HG03103 (cell line): ENCODE measurements at regions not wholly inside any gene's neighbourhood (a gene's known extent, or its start where the extent isn't known, plus 50 kb on each side); places are given as distances from the start of the nearest gene placed in this dataset.

Experiments
- ATAC-seq: cut with Tn5 transposase; IDR thresholded peaks from one replicate; pipeline ENCODE4 v1.9.1; 2021; ENCODE audit warnings: low read depth; ENCODE audit not compliant: unreplicated experiment

DNA sequence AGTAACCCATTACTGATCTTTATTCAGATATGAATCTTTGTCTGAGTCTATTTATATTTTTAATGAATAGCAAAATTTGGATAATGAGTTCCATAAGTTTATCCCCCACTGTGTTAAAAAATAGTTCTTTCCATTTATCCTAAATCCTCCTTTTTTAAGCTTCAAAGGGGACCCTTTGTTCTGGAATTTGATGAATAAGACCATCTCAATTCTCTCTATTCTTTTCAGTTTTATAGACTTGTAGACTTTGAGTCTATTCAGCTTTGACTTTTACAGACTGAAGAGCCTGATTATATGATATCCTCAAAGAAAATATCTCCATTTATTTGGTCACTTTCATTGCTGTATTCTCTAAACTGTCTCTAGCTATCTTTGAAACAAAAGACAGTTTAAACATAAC is 2146.1 kb upstream of the CELF4 start:
- ATAC-seq: no peak

- ATAC-seq: no peak
Measured at GRCh38 chr18:39705362-39705761, 2139.8 kb upstream of the CELF4 start.

DNA sequence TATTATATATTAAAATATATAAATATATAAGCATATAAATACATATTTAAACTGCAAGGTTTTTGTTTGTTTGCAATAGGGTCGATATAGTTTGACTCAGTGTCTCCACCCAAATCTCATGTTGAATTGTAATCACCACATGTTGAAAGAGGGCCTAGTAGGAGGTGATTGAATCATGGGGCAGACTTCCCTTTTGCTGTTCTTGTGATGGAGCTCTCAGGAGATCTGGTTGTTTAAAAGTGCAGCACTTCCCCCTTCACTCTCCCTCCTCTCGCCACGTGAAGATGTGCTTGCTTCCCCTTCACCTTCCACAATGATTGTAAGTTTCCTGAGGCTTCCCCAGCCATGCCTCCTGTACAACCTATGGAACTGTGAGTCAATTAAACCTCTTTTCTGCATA is 2137.3 kb upstream of the CELF4 start:
- ATAC-seq: no peak

GRCh38 chr18:39701839-39702238 is 2136.2 kb upstream of the CELF4 start:
- no peak for ATAC-seq

GRCh38 chr18:39701055-39701783 is 2135.6 kb upstream of the CELF4 start:
- no peak for ATAC-seq

DNA sequence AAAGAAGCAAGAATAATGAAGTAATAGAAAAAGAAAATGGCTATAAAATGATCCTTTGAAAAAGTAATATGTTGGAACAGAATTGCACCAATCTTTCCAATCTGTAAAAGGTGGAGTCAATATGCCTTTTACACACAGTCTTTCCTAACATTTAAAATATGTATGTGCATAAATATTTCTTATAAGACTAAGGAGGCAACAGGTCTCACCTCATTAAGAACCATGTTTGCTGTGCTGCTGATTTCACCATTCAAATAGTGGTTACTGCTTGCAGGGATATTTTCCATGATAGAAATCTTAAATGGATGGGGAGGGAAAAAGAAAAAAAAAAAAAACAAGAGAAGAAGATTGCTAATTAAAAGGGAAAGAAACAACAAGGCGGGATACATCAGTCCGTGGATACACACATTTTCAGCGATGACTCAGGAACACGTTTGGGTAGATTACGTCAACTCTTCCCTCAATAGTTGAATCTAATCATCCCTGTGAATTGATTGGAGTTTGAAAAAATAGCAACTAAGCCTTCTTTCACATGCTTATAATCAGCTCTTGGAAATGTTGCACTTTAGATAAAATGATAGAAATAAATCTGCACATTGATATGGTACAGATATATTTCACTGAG is 2133.9 kb upstream of the CELF4 start:
- ATAC-seq: no peak

- no peak for ATAC-seq
Measured at GRCh38 chr18:39698436-39698835, 2132.8 kb upstream of the CELF4 start.

GRCh38 chr18:39693359-39693758 is 2127.8 kb upstream of the CELF4 start:
- no peak for ATAC-seq

- no peak for ATAC-seq
Measured at GRCh38 chr18:39692367-39693015, 2126.9 kb upstream of the CELF4 start.

GRCh38 chr18:39685303-39685902 is 2119.8 kb upstream of the CELF4 start:
- ATAC-seq: no peak

GRCh38 chr18:39681061-39681460 is 2115.5 kb upstream of the CELF4 start:
- ATAC-seq: no peak

DNA sequence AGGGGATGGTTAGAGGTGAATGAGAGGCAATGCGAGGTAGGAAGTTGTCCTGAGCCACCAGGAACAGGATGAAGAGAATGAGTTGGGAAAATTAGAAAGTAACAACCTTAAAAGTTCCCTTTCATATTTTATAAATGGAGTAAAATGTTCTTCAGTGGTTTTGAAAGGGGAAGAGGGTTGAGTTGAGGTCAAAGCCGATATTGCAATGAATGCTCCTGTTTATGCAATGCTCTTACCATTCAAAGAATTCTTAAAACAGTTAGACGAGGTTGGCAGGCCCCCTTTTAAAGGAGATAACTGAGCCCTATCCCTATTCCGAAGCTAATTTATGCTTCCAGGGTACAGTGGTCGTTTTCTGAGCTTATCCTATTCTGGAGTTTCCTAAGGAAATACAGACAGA is 2110.3 kb upstream of the CELF4 start:
- no peak for ATAC-seq

DNA sequence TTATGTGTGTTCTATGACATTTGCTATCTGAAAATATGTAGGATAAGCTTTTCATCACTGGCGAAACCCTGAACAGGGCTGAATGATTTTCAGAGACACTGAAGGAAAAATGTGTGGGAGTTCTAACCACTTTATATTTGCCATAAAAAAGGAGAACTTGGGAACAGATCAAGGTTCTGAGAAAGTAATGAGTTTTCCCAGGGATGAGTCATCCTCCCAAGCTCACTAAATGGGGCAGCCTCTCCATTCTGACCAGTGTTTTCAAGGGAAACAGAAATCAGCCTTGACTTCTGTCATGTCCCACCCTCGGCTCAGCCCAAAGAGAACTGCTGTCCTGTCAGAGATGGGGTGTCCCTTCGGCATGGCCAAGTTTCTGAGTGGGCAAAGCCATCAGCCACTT is 2109.8 kb upstream of the CELF4 start:
- no peak for ATAC-seq

DNA sequence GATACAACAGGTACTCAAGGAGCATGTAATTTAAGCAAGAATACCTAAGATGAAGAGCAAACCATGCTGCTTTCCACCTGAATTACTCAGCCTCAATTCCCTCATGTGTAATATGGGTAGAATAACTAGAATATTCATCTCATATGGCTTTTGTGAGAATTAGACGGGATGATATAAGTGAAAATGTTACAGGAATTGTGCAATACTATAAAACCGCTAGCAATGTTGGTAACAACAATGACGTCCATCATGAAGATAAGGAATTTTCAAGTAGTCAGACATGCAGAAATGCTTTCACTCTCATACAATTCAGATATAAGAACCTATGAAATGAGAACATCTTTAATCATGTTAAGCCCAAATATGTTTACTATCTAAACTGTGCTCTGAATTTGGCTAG is 2106.6 kb upstream of the CELF4 start:
- ATAC-seq: no peak

DNA sequence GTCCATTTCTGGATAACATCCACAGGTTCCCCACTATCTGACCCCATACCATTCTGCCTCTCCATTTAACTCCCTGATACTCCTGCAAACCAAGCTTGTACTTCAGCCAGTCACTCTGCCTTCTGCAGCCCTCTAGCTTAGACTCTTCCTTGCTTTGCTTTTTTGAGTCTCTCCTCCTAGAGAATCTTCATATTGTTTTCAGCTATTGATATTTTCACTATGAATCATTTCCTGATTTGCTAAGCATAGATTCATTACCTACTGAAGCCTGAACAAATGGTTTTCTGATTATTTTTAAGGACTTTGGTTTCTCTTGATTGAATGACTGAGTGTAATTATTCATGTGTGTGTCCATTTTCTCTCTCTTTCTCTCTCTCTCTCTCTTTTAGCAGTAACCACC is 2102.3 kb upstream of the CELF4 start:
- no peak for ATAC-seq

DNA sequence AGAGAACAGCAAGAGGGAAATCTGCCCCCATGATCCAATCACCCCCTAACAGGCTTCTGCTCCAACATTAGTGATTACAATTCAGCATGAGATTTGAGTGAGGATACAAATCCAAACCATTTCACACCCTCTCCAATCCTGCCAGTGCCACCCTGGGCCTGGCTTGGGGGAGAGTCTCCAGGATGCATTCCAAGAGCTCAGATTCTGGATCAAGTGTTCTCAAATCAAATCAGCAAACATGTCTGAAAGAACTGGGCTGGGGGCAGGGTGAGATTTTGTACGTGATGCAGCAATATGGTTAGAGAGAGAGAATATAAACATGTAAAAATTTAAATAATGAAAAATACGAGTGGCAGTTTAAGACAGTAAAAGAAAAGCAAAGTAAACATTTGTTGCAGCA is 2100.9 kb upstream of the CELF4 start:
- ATAC-seq: no peak

- no peak for ATAC-seq
Measured at GRCh38 chr18:39661856-39662366, 2096.3 kb upstream of the CELF4 start.

- no peak for ATAC-seq
Measured at GRCh38 chr18:39660141-39660540, 2094.5 kb upstream of the CELF4 start.

GRCh38 chr18:39655341-39655740 is 2089.7 kb upstream of the CELF4 start:
- ATAC-seq: no peak

- ATAC-seq: no peak
Measured at GRCh38 chr18:39653221-39653620, 2087.6 kb upstream of the CELF4 start.

- ATAC-seq: no peak
Measured at GRCh38 chr18:39648616-39649015, 2083.0 kb upstream of the CELF4 start.
